Right lobe of liver (tissue), 4 donors: ENCODE measurements at regions not wholly inside any gene's neighbourhood (a gene's known extent, or its start where the extent isn't known, plus 50 kb on each side); places are given as distances from the start of the nearest gene placed in this dataset.

Source experiments
- POLR2A ChIP-seq: fragments of 450-650 bp; IDR thresholded peaks from one replicate; pipeline ENCODE4 v1.6.1; 2017; ENCODE audit warnings: antibody characterized with exemption, mild to moderate bottlenecking
- TF ChIP-seq, protein P1 (sequence below), 4 donors: fragments of 200-600 bp in 3 of 4; fragments of 450-650 bp in 1 of 4; IDR thresholded peaks; one replicate each; pipeline versions ENCODE4 v1.5.1 to v1.8.0; 2016 to 2022; ENCODE audit warnings: antibody characterized with exemption in 4 of 4, mild to moderate bottlenecking in 2 of 4
- donor health status: DM: no; HTN: no; CAD: no.
- donor health status: DM: no; HTN: no; CAD: no.
- donor health status: DM: no; HTN: yes; CAD: no.

DNA sequence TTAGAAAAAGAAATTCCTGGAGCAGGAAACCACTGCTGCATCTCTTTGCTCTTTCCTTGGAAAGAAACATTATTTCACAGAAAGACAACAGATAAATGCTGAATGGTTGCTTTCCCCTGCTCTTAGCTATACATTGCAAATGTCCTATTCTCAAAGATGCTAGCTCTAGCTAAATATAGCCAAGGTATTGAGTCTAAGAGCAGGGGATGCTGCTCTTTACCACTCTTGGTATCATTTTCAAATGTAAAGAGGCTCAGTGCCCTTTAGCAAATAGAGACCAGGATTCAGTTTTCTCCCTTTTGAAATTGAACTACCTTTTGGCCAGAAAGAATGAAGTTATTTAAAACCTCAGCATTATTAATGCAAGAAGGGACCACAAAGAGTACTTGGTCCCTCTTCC, 104.0 kb upstream of the FUT8 start:
- TF ChIP-seq POLR2A, result no peak
- TF ChIP-seq, protein P1, sequence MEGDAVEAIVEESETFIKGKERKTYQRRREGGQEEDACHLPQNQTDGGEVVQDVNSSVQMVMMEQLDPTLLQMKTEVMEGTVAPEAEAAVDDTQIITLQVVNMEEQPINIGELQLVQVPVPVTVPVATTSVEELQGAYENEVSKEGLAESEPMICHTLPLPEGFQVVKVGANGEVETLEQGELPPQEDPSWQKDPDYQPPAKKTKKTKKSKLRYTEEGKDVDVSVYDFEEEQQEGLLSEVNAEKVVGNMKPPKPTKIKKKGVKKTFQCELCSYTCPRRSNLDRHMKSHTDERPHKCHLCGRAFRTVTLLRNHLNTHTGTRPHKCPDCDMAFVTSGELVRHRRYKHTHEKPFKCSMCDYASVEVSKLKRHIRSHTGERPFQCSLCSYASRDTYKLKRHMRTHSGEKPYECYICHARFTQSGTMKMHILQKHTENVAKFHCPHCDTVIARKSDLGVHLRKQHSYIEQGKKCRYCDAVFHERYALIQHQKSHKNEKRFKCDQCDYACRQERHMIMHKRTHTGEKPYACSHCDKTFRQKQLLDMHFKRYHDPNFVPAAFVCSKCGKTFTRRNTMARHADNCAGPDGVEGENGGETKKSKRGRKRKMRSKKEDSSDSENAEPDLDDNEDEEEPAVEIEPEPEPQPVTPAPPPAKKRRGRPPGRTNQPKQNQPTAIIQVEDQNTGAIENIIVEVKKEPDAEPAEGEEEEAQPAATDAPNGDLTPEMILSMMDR (IDR thresholded peaks at IDR 0.05), result no peak
